ENCODE measurements at regions not wholly inside any gene's neighbourhood (a gene's known extent, or its start where the extent isn't known, plus 50 kb on each side); places are given as distances from the start of the nearest gene placed in this dataset.
"Not testable (repeated sequence)": the region's sequence is repeated elsewhere in the genome, so short reads cannot be mapped to it uniquely, and the experiment has no call there.

DNA sequence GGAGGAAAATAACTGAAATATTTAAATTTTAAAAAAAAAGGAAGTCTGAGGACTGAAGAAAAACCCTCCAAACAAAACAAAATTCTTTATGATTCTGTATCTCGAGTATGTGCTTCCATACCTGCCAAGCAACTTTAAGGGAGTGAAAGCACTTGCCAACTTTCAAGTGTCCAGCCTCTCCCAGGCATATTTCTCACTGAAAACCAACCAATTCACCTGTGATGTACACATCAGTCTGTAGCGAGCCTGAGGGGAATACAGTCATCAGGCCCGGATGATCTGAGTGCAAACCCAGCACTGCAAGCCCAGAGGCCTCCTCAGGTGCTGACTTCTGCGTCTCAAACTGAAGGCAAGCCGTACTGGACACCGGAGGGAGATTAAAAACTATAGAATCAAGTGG lies 164.8 kb upstream of the NT5E start:
- DNase-seq (ENCODE audit: low read depth): no peak

GRCh38 chr6:85283436-85283835 lies 166.4 kb upstream of the NT5E start:
- DNase-seq (ENCODE audit: low read depth): no peak

DNA sequence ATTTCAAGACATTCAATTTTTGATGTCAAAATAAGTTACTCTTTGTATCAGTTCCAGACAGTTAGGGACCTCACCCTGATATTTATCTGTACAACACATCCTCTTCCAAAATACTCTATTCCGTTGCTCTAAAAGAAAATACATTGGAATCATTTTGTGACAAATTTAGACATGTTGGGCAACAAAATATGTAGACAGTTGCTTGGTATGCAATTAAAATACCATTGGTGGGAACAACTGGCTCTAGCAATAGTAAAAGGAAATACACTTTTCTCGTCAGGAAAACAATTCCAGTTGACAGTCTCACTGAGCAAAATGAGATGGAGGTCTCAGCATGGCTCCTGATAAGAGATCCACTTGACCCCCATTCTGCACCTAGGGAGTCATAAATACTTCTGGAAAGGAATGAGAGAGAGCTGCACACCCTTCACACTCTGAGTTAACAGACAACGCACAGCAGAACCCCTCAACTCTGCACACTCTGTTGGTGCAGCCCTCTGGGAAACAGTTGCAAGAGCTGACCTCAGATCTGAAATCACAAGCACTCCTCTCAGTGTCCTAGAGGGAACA lies 171.3 kb upstream of the NT5E start:
- no peak for DNase-seq (ENCODE audit: low read depth)

DNA sequence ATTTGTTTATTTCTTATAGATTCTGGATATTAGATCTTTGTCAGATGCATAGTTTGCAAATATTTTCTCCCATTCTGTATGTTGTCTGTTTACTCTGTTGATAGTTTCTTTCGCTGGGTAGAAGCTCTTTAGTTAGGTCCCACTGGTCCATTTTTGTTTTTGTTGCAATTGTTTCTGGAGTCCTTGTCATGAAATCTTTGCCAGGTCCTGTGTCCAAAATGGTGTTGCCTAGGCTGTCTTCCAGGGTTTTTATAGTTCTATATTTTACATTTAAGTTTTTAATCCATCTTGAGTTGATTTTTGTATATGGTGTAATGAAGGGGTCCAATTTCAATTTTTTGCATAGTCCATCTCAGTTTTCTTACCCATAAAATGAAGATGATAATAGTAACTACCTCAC lies 173.9 kb upstream of the NT5E start:
- not testable (repeated sequence) for DNase-seq (ENCODE audit: low read depth)

DNA sequence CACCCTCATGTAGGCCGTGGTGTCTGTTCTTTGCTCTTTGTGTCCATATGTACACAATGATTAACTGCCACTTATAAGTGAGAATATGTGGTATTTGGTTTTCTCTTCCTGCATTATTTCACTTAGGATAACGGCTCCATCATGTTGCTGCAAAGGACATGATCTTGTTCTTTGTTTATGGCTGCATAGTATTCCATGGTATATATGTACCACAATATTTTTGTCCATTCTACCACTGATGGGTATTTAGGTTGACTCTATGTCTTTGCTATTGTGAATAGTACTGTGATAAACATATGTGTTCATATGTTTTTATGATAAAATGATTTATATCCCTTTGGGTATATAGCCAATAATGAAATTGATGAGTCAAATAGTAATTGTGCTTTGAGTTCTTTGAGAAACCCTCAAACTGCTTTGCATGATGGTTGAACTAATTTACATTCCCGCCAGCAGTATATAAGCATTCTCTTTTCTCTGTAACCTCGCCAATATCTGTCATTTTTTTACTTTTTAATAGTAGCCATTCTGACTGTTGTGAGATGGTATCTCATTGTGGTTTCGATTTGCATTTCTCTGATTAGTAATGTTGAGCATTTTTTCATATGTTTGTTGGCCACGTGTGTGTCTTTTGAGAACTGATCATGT lies 174.4 kb upstream of the NT5E start:
- no peak for DNase-seq (ENCODE audit: low read depth)

DNA sequence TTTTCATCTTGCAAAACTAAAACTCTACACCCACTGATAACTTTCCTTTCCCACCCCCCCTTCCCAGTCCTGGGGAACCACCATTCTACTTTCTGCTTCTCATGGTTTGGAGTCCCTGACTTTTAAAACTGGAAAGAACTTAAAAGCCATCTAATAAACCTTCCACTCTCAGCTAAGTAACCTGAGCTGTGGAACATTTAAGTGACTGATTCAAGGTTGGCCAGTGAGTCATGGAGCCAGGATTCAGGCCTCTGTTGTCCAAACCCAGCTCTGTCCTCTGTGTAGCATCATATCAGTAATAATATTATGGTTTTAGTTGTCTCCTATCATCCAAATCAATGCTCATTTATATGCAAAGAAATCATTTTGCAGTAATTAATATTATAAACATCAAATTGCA lies 176.0 kb upstream of the NT5E start:
- peak; percentile 6 for DNase-seq (ENCODE audit: low read depth)

GRCh38 chr6:85273046-85273445 lies 176.8 kb upstream of the NT5E start:
- no peak for DNase-seq (ENCODE audit: low read depth)

- DNase-seq (ENCODE audit: low read depth): no peak
Measured at GRCh38 chr6:85272592-85272991, 177.3 kb upstream of the NT5E start.

- no peak for DNase-seq (ENCODE audit: low read depth)
Measured at GRCh38 chr6:85262621-85263020, 187.3 kb upstream of the NT5E start.

DNA sequence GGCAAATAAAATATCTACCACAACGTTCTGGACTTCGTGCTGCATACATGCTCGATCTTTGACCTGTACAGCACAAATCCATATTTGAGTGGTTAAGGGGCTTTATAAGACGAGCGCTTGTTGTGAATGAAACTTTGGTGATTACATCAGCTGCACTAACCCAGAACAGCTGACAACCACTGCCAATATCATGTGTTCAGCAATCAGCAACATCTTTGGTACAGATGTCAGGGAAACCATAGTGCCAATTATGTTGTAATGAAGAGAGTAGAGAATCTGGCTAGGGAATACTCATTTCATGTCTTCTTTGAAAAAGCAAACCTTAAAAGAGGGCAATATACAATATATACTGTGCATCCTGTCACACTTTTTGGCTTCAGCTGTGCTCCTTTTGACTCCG lies 188.6 kb upstream of the NT5E start:
- no peak for DNase-seq (ENCODE audit: low read depth)

DNA sequence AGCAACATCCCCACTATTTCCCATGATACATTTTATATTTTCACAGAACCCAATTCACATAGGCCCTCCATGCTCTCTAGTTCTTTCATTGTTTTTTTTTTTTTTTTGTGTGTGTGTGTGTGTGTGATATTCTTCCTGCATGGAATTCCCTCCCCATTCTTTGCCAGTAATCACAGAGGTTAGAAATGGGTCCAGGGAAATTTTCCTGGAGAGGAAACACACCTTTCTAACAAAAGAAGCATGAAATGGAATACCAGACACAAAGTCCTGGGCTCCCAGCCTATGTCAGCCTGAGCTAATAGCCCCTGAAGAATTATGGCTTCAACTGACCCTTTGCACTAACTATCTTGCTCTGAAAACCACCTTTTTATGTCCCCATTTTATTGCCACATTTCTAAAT lies 194.2 kb upstream of the NT5E start:
- no peak for DNase-seq (ENCODE audit: low read depth)

- DNase-seq (ENCODE audit: low read depth): no peak
Measured at GRCh38 chr6:85252552-85252951, 197.3 kb upstream of the NT5E start.

- no peak for DNase-seq (ENCODE audit: low read depth)
Measured at GRCh38 chr6:85252085-85252484, 197.8 kb upstream of the NT5E start.

GRCh38 chr6:85251300-85251699 lies 198.6 kb upstream of the NT5E start:
- DNase-seq (ENCODE audit: low read depth): no peak

- DNase-seq (ENCODE audit: low read depth): no peak
Measured at GRCh38 chr6:85250586-85251220, 199.2 kb upstream of the NT5E start.

DNA sequence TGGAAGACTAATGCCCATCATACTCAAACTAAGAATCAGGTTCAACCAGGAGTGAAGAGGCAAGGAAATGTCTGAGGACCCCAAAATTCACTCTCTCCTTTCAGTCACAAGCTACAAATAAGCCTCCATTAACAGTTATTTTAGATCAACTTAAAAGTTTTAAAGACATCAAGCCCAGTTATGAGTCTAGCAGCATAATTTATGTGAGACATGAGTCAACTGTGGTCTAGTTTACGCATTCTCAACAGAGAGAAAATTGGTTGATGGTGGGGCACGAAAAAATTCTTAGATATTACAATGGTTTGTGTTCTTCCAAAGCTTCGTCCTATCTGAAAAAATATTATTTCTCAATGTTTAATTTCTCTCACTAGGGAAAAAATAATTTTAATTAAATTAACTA lies 204.9 kb upstream of the NT5E start:
- no peak for DNase-seq (ENCODE audit: low read depth)

DNA sequence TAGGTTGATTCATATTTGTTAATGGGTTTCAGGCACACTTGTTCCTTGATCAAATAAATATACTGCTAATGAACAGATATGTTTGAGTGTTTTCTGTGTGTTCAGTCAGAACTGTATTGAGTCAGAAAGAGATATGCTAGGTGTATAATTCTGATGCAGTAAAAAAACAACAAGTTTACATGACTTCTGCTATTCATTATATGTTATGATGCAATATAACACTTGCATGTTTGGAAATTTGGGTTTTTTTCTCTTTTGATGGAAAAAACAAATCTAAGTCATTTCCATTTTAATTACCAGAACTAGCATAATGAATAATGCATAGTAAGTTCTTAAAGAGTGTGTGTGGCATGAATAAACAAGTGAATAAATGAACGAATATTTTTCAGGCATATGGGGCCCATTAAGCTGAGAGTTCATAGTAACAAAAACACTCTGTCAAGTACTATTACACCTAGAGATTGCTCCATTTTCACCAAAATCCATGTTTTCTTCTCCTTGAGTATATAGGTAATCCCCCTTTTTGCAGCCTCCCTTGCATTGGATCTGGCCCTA lies 208.3 kb upstream of the NT5E start:
- DNase-seq (ENCODE audit: low read depth): no peak

GRCh38 chr6:85240787-85241385 lies 209.0 kb upstream of the NT5E start:
- DNase-seq (ENCODE audit: low read depth): no peak

DNA sequence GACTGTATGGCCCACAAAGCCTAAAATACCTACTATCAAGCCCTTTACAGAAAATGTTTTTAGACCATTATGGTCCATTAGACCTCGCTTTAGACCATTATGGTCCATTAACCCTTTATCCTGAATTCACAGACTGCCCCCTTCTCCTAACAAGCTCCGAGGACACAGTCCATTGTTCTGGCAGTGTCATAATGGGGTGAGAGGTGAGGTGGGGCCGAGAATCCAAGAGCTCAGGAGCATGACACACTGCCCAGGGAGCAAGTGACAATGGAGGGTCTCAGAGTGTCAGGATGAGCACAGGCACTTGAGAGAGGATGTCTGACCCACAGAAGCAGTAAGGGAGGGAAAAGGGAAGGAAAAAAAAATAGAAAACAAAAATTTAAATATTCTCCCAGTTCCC lies 212.4 kb upstream of the NT5E start:
- DNase-seq (ENCODE audit: low read depth): no peak

- DNase-seq (ENCODE audit: low read depth): no peak
Measured at GRCh38 chr6:85236636-85237035, 213.2 kb upstream of the NT5E start.

DNA sequence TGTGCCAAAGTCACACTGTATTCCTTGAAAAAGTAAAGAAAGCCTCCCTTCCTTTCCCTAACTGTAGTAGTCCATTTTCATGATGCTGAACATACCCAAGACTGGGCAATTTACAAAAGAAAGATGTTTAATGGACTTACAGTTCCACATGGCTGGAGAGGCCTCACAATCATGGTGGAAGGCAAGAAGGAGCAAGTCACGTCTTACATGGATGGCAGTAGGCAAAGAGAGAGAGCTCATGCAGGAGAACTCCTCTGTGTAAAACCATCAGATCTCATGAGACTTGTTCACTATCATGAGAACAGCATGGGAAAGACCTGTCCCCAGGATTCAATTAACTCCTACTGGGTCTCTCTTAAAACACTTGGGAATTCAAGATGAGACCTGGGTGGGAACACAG lies 222.5 kb upstream of the NT5E start:
- not testable (repeated sequence) for DNase-seq (ENCODE audit: low read depth)

- not testable (repeated sequence) for DNase-seq (ENCODE audit: low read depth)
Measured at GRCh38 chr6:85212794-85213193, 237.1 kb upstream of the NT5E start.

DNA sequence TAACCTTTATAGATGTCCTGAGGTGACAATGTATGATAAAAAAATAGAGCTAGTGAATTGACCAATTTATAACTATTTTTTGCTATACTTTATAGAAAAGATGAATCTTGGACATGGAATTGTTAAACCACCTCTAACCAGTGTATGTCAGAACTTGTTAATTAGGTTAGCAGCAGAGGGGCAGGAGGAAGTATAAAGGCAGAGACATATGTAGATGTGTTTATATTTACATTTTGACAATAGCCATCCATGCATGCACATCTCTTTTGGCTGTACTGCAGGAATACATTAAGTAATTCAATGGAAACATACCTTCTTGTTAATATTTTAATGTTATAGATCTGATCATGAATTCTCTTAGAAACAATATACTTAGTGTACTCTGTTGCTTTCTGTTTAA lies 254.6 kb upstream of the NT5E start:
- no peak for DNase-seq (ENCODE audit: low read depth)
